GM12878 (cell line): ENCODE measurements at regions not wholly inside any gene's neighbourhood (a gene's known extent, or its start where the extent isn't known, plus 50 kb on each side); places are given as distances from the start of the nearest gene placed in this dataset.

ENCODE experiments used
- CTCF ChIP-seq, 3 experiments: IDR thresholded peaks in 2 of 3; conservative IDR thresholded peaks in 1 of 3; 2 replicates each; pipeline ENCODE4 v1.5.1; 2011; ENCODE audit warnings: low read depth in 3 of 3, low read length in 3 of 3, mild to moderate bottlenecking in 3 of 3, control low read depth in 2 of 3, moderate library complexity in 2 of 3, inconsistent platforms in 1 of 3, mixed read lengths in 1 of 3; ENCODE audit not compliant: control insufficient read depth in 2 of 3, insufficient read depth in 1 of 3; ENCODE audit errors: extremely low read depth in 1 of 3
- MXI1 ChIP-seq: fragments of 150-350 bp; IDR thresholded peaks from 2 replicates; pipeline ENCODE4 v1.6.1; 2011; ENCODE audit warnings: low read depth, mild to moderate bottlenecking, inconsistent platforms, low read length, improper control_type of control experiment
- SIN3A ChIP-seq: IDR thresholded peaks from 2 replicates; pipeline ENCODE4 v1.6.1; 2012; ENCODE audit warnings: low read depth, low read length, improper control_type of control experiment

- TF ChIP-seq MXI1 (no peak), SIN3A (no peak), CTCF (IDR thresholded peaks at IDR 0.05 in 2 of 3, conservative IDR thresholded peaks at IDR 0.05 in 1 of 3; ENCODE audit: control insufficient read depth in 2 of 3, extremely low read depth in 1 of 3, insufficient read depth in 1 of 3, low read depth in 3 of 3, low read length in 3 of 3) (no peak)
Measured at GRCh38 chr13:91101381-91101780, 246.1 kb upstream of the MIR17HG start.
